ENCODE measurements at regions not wholly inside any gene's neighbourhood (a gene's known extent, or its start where the extent isn't known, plus 50 kb on each side); places are given as distances from the start of the nearest gene placed in this dataset.
"Not testable (repeated sequence)": the region's sequence is repeated elsewhere in the genome, so short reads cannot be mapped to it uniquely, and the experiment has no call there.

- DNase-seq: no peak
Measured at GRCh38 chr6:167690931-167691330, 135.8 kb upstream of the AFDN start.

GRCh38 chr6:167691533-167692312 lies 135.0 kb upstream of the AFDN start:
- DNase-seq: no peak

- not testable (repeated sequence) for DNase-seq
Measured at GRCh38 chr6:167693478-167693877, 133.2 kb upstream of the AFDN start.

- DNase-seq: no peak
Measured at GRCh38 chr6:167695831-167696230, 130.9 kb upstream of the AFDN start.

- no peak for DNase-seq
Measured at GRCh38 chr6:167696296-167696695, 130.4 kb upstream of the AFDN start.

GRCh38 chr6:167697316-167697715 lies 129.4 kb upstream of the AFDN start:
- DNase-seq: no peak

- DNase-seq: no peak
Measured at GRCh38 chr6:167698540-167698939, 128.2 kb upstream of the AFDN start.

- DNase-seq: no peak
Measured at GRCh38 chr6:167699141-167699931, 127.4 kb upstream of the AFDN start.

GRCh38 chr6:167700199-167700598 lies 126.5 kb upstream of the AFDN start:
- DNase-seq: no peak

- no peak for DNase-seq
Measured at GRCh38 chr6:167701010-167701409, 125.7 kb upstream of the AFDN start.

GRCh38 chr6:167702241-167702827 lies 124.4 kb upstream of the AFDN start:
- no peak for DNase-seq

- no peak for DNase-seq
Measured at GRCh38 chr6:167703347-167703746, 123.4 kb upstream of the AFDN start.

GRCh38 chr6:167703781-167704180 lies 122.9 kb upstream of the AFDN start:
- DNase-seq: no peak

- no peak for DNase-seq
Measured at GRCh38 chr6:167704396-167704901, 122.3 kb upstream of the AFDN start.

- DNase-seq: no peak
Measured at GRCh38 chr6:167705211-167705750, 121.4 kb upstream of the AFDN start.

- DNase-seq: no peak
Measured at GRCh38 chr6:167706313-167707109, 120.2 kb upstream of the AFDN start.

- no peak for DNase-seq
Measured at GRCh38 chr6:167707686-167708500, 118.8 kb upstream of the AFDN start.

- no peak for DNase-seq
Measured at GRCh38 chr6:167708501-167709094, 118.1 kb upstream of the AFDN start.

GRCh38 chr6:167709196-167709595 lies 117.5 kb upstream of the AFDN start:
- DNase-seq: no peak

GRCh38 chr6:167709776-167710336 lies 116.9 kb upstream of the AFDN start:
- not testable (repeated sequence) for DNase-seq
